Cardiac muscle cell (in vitro differentiated cells and primary cell): ENCODE measurements at regions not wholly inside any gene's neighbourhood (a gene's known extent, or its start where the extent isn't known, plus 50 kb on each side); places are given as distances from the start of the nearest gene placed in this dataset.
A peak's percentile ranks its signal among the peaks of the same experiment; 100 is the strongest.

ENCODE experiments used
- DNase-seq, 2 donors: peaks; one replicate each; pipeline versions ENCODE4 v3.0.0 to v3.0.0-alpha.2; 2010 to 2017; ENCODE audit warnings: low read depth in 1 of 2, low spot score in 1 of 2
- H3K27ac ChIP-seq: fragments of 200-600 bp; sonication (generic); 2 replicates; pipeline ENCODE4 v1.5.1; 2016
- H3K27me3 ChIP-seq: fragments of 200-600 bp; sonication (generic); 2 replicates; pipeline ENCODE4 v1.6.0; 2016; ENCODE audit warnings: control low read depth
- H3K36me3 ChIP-seq: fragments of 200-600 bp; sonication (generic); 2 replicates; pipeline ENCODE4 v1.5.1; 2016; ENCODE audit warnings: control low read depth
- H3K4me1 ChIP-seq: fragments of 200-600 bp; sonication (generic); 2 replicates; pipeline ENCODE4 v1.8.1; 2017; ENCODE audit warnings: low read depth, mild to moderate bottlenecking, mixed run types
- H3K4me3 ChIP-seq: fragments of 200-600 bp; sonication (generic); 2 replicates; pipeline ENCODE4 v1.5.1; 2016; ENCODE audit warnings: mild to moderate bottlenecking
- H3K9me3 ChIP-seq: fragments of 200-600 bp; sonication (generic); 2 replicates; pipeline ENCODE4 v1.5.1; 2017; ENCODE audit warnings: low read depth, mild to moderate bottlenecking, control low read depth
- TF ChIP-seq, protein P1 (sequence below): IDR thresholded peaks from 2 replicates; pipeline ENCODE4 v1.5.1; 2012; ENCODE audit warnings: low read depth, mild to moderate bottlenecking, low read length

DNA sequence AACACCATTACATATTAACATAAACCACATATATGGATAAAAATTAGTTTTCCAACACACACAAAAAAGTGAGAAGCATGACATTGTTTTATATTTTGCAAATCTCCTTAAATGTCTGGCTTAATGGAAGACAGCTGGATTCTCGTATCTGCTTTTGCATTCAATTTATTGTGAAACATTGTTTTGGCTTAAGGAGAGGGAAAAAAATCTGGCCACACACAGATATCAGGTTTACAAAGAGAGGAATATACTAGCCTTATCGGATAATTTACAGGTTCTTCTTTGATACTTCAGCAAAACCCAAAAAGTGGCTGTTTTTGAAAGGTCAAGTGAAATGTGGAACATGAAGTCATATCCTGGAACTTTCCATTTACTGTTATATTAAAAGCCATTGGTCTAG is 523.5 kb upstream of the ARGLU1 start:
- H3K27me3 ChIP-seq = peaks cover 74% of the 10 kb centered on the region

DNA sequence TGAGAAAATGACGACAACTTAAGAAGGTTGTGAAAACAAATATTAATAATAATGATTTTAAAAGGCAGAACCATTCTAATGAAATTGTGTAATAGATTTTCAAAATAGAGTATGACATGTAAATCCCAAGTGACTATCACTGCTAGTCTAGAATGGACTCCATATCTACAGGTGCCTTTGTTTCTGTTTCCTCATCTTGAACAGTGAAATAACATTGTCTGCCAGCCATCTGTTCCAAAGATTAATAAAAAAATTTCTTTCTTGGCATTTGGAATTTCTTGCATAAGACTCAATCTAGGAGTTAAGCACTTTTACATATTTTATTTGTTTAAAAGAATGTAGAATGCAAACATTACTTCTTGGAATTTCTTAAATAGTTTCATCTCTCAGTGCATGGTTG is 520.1 kb upstream of the ARGLU1 start:
- DNase-seq = no peak
- Histone ChIP-seq H3K27me3 (peaks cover 59% of the 10 kb centered on the region), H3K4me3 (no peak overlapping the region), H3K36me3 (no peaks in the 10 kb centered on the region), H3K9me3 (no peaks in the 10 kb centered on the region), H3K27ac (no peak overlapping the region), H3K4me1 (no peaks in the 10 kb centered on the region)
- TF ChIP-seq, protein P1, sequence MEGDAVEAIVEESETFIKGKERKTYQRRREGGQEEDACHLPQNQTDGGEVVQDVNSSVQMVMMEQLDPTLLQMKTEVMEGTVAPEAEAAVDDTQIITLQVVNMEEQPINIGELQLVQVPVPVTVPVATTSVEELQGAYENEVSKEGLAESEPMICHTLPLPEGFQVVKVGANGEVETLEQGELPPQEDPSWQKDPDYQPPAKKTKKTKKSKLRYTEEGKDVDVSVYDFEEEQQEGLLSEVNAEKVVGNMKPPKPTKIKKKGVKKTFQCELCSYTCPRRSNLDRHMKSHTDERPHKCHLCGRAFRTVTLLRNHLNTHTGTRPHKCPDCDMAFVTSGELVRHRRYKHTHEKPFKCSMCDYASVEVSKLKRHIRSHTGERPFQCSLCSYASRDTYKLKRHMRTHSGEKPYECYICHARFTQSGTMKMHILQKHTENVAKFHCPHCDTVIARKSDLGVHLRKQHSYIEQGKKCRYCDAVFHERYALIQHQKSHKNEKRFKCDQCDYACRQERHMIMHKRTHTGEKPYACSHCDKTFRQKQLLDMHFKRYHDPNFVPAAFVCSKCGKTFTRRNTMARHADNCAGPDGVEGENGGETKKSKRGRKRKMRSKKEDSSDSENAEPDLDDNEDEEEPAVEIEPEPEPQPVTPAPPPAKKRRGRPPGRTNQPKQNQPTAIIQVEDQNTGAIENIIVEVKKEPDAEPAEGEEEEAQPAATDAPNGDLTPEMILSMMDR = no peak

More for the DNA sequence above, 523.5 kb upstream of the ARGLU1 start:
- peak in 1 of 2 donors; percentile 5 for DNase-seq
- Histone ChIP-seq H3K4me1 (no peaks in the 10 kb centered on the region), H3K4me3 (no peak overlapping the region), H3K27ac (no peak overlapping the region), H3K9me3 (no peaks in the 10 kb centered on the region), H3K36me3 (no peaks in the 10 kb centered on the region)
- TF ChIP-seq, protein P1 = no peak

DNA sequence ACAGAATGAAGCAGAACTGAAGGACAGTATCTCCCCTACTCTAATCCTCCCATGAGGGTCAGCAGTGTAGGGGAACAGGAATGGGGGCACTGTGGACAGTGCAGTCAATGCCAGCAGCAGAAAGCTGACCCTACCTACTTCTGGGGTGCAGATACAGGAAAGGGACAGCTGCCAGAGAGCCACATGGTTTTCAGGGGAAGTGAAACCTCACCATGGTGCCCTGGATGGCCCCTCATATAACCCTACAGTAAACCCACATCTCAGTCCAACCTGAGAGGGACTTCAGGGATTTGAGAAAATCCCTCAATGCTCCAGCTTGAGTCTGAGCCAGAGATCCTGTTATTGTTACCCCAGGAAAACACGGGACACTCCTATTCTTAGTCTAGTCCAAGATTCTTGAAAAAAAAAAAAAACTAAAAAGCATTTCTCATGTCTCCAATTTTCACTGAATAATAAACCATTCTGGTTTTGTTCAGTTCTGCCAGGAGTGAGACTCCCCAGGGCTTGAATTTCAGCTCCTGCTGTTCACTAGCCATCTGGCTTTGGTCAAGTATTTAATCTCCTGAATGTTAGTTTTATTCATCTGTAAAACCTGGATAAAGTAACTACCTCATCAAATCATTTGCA is 511.6 kb upstream of the ARGLU1 start:
- TF ChIP-seq, protein P1 = no peak
- H3K27me3 ChIP-seq = no peaks in the 10 kb centered on the region

DNA sequence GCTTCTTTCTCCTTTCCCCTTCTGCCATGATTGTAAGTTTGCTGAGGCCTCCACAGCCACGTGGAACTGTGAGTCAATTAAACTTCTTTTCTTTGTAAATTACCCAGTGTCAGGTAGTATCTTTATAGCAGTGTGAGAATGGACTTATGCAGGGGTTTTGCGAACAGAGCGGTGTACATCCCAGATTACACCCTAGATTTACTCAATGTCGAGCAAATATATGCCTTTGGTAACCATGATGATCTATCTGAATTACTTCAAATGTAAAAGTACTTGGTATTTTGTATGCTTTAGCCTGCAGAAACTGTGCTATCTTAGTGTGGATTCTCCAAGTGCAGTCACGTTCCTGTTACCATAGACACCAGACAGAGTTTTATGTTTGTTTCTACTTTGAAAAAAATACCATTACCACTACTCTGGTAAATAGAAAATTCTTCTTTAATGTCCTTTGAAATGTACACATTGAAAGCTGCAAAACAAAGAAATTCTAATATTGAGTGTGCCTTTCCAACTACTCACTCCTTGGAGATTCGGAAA is 510.4 kb upstream of the ARGLU1 start:
- no peak overlapping the region for H3K4me3 ChIP-seq
- no peak for DNase-seq
- TF ChIP-seq, protein P1 = no peak
- H3K27me3 ChIP-seq = no peaks in the 10 kb centered on the region
- no peaks in the 10 kb centered on the region for H3K4me1 ChIP-seq
- no peaks in the 10 kb centered on the region for H3K36me3 ChIP-seq
- H3K27ac ChIP-seq = no peak overlapping the region
- H3K9me3 ChIP-seq = no peaks in the 10 kb centered on the region

More for the DNA sequence above, 511.6 kb upstream of the ARGLU1 start:
- DNase-seq = no peak
- no peak overlapping the region for H3K27ac ChIP-seq
- H3K9me3 ChIP-seq = no peaks in the 10 kb centered on the region
- H3K36me3 ChIP-seq = no peaks in the 10 kb centered on the region
- no peak overlapping the region for H3K4me3 ChIP-seq
- no peaks in the 10 kb centered on the region for H3K4me1 ChIP-seq

DNA sequence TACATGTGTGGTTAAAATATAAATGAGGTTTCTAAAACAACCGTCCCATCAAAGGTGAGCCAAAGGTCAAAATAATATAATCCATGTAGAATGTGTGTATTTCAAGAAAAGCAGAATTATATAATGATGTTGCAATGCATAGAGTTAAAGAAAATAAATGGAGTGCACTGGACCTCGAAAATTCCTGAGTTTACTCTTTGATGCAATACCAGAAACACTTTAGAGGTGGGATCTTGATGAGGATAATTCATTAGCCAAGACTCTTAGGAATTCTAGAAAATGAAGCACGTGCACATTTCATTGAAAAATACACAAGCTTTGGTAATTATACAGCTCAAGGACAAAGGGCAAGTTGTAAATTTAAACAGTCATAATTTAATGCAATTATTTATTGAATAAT is 508.9 kb upstream of the ARGLU1 start:
- TF ChIP-seq, protein P1 = no peak
- no peaks in the 10 kb centered on the region for H3K27me3 ChIP-seq

More for the DNA sequence above, 508.9 kb upstream of the ARGLU1 start:
- Histone ChIP-seq H3K9me3 (no peaks in the 10 kb centered on the region), H3K4me3 (no peak overlapping the region), H3K36me3 (no peaks in the 10 kb centered on the region), H3K4me1 (no peaks in the 10 kb centered on the region), H3K27ac (no peak overlapping the region)
- DNase-seq = no peak
